ENCODE measurements at regions not wholly inside any gene's neighbourhood (a gene's known extent, or its start where the extent isn't known, plus 50 kb on each side); places are given as distances from the start of the nearest gene placed in this dataset.
"Not testable (repeated sequence)": the region's sequence is repeated elsewhere in the genome, so short reads cannot be mapped to it uniquely, and the experiment has no call there.

DNA sequence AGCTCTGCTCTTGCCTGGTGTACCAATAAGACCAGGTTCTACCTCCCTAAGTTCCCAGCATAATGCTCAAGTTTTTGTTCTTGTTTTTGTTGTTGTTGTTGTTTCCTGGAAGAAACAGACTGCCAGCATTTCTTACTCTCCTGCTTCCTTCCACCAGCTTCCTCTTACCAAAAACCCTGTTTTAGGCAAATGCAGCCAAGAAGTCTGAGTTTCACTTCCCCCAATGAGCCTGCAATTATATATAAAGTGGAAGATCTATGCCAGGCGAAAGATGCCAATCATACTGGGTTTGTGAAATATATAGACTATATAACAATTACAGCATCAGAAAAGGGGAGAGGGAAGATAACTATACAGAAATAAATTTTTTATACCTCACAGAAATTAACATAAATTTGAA lies 931.5 kb upstream of the FAT3 start:
- no peak for DNase-seq

DNA sequence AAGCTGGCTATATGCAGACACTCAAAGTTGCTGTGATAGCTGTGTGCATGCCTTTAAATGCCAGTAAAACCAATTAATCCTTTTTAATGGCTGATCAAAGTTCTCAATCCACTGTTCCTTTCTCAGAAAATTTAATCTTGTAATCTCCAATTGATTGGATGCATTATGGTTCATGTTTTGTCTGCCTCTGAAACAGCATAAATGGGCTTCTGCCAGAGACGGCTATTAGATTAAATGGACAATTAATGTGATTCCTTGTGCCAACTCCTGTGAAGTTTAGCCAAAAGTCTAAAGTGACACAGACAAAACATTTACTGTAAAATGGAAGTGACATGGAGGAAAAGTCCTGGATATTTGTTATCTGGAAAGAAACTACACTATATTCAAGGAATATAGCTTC lies 952.5 kb upstream of the FAT3 start:
- DNase-seq = no peak

DNA sequence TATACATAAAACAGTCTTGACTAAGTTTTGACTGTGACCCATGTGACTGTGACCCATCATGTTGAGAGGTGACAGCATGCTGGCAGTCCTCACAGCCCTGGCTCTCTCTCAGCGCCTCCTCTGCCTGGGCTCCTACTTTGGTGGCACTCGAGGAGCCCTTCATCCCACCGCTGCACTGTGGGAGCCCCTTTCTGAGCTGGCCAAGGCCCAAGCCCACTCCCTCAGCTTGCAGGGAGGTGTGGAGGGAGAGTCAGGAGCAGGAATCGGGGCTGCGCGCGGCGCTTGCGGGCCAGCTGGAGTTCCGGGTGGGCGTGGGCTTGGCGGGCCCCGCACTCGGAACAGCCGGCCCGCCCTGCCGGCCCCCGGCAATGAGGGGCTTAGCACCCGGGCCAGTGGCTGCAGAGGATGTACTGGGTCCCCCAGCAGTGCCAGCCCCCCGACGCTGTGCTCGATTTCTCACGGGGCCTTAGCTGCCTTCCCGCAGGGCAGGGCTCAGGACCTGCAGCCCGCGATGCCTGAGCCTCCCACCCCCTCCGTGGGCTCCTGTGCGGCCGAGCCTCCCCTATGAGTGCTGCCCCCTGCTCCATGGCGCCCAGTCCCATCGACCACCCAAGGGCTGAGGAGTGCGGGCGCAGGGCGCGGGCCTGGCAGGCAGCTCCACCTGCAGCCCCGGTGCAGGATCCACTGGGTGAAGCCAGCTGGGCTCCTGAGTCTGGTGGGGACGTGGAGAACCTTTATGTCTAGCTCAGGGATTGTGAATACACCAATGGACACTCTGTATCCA lies 955.9 kb upstream of the FAT3 start:
- not testable (repeated sequence) for DNase-seq

DNA sequence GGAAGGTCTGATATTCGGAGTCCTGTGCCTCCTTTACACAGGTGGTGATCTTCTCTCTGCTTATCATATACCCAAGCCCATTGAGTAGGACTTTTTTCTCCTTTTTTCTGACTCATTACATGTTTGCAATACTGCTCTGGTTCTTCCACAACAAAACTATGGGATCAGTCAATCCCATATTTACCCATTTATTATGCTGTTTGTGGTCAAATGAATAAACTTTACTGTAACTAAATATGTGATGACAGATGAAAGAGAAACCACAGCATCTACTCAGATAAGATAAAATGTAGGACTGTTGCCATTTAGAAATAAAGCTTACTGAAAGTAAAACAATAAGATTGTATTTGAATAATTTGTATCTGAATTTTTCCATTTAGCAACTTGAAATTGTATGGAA lies 958.7 kb upstream of the FAT3 start:
- DNase-seq = no peak

DNA sequence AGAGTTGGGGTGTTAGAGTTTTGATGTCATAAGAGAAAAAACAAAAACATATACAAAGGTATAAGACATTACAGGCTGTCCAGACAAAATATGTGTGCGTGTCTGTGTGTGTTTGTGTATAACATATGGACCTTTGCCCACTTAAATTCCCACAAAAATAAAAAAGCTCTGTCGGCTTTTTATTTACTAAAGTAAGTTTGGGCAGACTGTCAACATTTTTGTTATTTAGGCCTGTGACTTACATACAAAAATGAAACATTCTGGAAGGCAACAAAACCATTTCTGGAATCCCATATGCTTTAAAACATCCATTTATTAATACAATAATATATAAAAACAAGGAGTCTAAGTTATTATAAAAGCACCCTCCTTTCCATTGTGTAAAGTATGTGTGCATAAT lies 960.1 kb upstream of the FAT3 start:
- no peak for DNase-seq

DNA sequence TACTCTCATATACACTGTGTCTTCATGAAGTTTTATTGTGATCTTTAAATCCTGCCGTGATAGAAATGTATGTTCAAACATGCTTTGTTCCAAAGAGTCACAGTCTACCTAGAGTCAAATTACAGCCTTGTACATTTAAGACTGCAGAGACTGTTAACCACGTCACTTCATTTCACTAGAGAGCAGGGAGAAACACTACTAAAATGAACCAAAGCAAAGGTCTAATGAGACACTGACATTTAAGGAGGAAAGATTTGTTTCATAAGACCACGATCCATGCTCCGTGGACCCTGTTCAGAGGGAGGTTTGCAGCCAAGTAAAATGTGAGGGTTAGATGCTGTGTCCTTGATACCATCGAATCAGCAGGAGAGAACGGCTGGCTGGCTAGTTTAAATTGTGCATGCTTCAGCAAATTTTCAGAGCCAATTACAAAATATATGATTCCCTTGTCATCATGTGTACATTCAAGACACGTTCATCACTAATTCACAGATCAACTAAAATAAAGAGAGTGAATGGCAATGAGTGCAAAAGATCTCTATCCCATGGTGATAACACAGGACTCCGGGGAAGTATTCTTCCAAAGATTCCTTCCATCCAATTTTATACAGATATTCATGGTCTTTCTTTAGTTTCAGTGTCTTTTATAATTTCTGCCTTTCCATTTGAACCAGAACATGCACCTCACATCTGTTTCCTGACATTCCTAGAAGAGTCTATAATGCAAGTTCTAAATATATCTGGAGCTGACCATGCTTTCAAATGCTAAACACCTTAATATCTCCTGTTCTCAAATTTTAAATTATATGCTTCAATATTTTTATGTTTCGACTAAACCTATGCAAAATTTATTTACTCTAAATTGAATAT lies 960.9 kb upstream of the FAT3 start:
- no peak for DNase-seq

DNA sequence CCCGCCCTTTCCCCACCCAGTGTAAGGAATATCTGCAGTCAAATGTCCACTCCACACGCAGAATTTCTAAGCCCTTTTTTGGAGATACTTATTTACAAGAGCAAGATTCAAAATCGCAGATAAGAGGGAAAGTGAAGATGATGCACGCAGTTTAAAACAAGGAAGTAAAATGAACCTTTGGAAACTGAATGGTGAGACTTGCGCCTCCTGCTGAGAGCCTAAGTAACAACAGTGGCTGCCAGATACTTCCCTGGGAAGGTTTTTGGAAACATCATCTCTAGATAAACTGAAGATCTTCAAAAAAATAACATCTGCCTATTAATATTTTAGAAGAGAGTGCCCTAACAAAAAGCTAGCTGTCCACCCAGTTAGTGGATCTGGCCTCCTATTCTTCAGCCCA lies 963.1 kb upstream of the FAT3 start:
- no peak for DNase-seq

DNA sequence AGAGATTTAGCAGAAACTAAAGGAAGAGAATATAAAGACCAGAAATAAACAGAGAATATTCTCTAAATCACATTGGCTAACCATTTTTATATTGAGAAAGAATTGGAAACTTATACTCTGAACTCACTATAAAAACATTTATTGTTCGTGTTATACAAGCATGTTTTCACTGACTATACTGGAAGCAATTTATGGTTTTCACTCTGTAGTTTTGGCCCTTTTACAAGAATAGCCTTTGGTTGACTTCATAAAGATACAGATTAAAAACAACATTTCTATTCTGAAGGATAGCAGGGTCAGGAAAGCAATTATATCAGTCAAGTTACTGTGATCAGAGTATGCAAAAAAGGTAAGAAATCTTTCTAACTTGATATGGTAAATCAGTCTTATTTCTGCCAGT lies 965.7 kb upstream of the FAT3 start:
- no peak for DNase-seq

DNA sequence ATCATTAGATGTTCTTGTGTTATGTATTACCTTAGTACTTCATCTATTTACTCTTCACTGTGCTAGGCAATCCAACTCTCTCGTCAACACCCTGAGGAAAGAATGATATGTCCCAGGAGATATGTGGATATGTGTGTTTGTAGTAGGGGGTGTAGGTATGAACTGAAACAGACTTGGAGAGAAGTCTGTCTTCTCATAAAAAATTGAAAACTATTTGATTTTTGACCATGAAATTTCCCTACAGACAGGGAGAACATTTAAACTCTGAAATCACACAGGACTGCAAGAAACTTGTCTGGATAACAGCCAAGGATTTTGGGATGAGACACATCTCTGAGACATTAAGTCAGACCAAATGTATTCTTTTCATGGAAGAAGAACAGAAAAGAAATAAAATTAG lies 967.0 kb upstream of the FAT3 start:
- no peak for DNase-seq

DNA sequence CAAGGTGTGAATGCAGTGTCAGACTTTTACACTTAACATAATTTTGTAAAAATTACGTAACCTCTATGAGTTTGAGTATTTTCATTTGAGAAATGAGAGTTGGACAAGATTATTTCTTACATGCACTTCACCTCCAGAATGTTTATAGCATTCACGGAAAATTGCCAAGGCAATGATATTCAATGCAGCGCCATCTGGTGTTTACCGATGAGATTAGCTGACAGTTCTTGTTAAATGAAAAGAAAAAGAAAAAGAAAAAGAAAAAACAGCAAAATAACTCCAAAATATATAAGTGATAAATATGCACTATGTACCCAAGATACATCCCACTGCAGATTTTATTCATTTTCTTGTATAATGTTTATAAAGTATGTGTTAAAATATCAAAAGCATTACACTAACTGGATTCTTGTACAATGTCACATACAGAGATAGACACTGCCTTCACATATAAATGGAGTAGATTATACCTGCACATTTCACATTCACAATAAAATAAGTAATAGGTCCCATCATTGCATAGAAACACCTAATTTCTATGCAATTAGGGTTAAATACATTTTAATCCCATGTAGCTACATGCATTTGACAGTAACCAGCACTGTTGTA lies 976.3 kb upstream of the FAT3 start:
- DNase-seq = peak; percentile 15

DNA sequence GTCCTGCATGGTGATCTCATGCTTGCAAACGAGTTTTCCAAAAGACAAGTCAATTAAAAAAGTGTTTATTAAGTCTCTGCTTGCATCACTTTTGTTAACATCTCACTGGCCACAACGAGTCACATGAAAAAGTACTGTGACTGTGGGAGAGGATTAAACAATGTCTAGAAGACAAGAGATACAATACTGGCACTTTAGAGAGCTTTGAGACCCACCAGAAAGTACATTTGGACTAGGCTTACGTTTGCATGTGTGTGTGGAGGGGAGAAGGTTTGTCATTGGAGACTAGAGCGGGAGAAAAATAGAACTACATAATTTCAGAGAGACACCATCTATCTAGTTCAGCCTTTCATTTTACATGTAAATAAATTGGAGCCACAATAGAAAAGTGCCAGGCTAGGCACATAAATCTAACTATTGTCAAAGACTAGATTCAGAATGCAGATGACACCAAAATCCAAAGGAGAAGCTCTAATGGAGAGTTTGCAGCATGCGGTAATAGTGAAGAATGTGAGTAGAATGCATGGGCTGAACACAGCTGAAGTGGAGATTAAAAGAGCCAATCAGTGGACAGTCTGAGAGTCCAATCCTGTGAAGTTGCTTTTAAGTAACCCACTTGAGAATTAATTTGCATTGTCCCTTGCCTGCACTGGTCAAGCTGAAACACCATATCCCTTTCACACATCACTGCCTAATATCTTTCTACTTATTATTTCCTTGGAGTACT lies 977.4 kb upstream of the FAT3 start:
- no peak for DNase-seq

DNA sequence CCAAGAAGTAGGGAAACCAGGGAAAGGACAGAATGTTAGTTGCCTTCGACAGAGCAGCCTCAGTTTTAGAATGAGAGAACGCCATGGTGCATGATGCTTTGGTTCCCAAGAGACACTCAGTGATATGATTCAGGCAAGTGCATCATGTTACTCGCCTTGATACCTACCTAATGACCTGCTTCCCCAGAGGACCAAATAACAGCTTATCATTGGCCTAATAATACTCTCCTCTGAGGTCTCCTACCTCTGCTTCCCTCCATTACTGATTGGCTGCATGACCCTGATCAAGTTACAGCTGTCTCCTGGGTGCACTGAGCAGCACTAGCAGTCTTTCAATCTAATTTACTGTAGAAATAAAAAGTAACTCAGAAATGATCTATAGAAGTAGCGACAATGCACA lies 979.7 kb upstream of the FAT3 start:
- no peak for DNase-seq

DNA sequence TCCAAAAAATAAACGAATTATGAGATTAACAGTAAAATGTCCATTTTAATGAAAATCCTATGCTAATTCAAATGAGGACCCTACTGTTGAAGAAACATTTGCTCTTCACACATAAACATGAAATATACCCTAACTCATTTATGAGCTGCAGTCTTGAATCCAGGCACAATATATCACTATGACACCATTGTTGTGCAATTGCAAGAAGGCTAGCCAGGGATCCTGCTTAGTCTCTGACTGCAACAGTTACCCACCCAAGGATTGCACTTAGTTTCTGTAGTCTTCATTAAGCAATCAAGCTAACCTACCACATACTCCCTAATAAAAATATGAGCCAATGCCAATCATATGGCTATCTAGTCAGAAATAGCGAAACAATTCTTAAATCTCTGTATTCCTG lies 981.0 kb upstream of the FAT3 start:
- DNase-seq = no peak

DNA sequence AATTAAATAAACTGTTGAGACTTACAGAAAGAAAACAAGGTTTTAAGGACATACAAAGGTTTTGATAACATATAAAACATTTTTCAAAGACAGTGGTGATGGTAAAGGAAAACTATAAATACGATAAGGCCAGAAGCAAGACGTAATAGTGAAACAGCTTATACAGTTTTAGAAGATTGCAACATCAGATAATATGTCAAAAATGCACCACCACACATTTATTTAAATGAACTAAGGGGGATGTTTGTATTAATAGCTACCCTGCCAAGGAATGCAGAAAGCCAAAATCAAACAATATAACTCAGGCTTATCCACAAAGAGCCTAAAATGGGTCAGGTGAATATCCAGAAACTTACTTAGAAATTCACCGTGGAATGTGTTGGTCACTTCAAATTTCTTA lies 981.6 kb upstream of the FAT3 start:
- DNase-seq = no peak

DNA sequence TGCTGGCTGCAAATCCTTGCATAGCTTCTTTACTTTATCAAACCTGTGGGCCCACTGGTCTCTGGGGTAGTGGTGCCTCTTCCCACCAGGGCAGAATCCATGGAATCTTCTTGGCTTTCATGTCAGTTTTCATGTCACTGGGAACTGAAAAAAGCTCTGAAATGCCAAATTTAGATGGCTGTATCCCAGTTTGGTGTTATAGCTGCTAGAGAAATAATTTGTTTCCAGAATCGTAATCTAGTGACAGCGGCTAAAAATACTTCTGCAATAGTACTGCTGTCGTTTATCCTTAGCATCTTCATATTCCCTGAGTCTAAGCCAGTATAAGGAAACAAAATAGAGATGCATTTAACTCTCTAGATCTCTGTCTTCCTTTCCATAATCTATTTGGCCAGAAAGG lies 983.4 kb upstream of the FAT3 start:
- DNase-seq = no peak

DNA sequence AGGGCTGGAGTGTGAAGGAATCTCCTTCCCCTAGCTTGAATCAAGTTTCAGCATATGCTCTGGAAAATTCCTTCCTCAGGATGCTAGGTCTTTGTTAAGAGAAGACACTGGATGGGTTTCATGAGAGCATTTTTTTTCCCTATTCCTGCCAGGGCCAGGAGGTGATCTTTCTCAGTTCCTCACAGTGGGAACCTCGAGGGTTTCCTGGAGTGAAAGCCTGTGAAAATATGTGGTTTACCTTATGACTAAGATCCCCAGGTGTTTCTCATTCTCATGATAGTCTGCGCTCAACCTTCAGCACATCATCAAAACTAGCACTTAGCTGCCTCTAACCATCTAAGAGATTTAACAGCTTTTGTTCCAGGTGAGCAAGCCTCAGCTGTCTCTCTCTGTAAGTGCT lies 985.3 kb upstream of the FAT3 start:
- DNase-seq = no peak

DNA sequence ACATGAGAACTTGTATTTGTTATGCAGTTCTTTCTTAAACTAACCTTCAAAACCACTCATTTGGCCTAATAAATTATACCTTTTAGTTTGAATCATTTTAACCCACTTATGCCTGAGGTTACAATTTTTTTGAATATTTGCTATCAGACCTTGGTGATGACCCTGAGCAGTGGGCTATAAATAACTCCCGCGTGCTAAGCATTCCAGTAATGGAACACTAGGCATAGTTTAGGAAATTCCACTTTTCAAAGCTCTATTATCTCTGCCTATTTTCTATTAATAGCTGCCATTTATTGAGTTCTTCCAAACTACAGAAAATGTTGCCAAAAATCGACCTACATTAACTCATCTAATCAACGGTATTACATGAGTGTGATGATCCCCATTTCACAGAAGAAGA lies 993.4 kb upstream of the FAT3 start:
- DNase-seq = no peak

DNA sequence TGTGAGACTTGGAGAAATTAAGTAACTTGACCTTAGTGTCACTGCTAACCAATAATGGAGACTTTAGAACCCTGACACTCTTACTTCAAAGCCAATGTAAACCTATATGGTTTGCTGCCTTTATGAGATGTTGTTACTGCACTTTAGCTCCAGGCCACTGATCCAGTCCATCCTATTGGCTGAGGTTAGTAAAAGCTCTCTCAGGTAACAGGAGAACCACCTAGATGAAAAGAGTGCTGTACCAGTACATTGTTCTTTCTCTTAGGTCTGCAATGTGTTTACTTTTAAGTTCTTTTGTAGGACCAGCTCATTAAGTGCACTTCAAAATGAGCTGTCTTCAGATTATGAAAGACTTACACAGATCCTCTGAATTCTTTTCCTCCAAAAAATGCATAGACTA lies 994.0 kb upstream of the FAT3 start:
- DNase-seq = no peak

DNA sequence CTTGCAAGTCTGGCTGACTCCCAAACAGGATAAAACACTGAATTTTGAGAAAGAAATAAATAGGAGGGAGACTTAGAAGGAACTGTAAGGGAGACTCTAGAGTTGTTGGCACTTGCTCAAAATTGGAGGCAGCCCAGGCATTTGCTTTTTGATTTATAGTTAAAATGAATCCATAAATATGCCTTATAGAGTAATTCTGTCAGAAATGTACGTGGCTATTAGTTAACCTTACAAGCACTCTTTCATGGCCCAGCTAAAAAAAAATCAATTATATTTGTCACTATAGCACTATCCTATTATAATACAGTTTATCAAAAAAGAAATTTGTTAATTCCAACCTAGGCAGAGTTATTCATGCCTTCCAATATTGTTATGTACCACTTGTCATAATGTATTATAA lies 1000.0 kb upstream of the CHORDC1 start:
- no peak for DNase-seq

DNA sequence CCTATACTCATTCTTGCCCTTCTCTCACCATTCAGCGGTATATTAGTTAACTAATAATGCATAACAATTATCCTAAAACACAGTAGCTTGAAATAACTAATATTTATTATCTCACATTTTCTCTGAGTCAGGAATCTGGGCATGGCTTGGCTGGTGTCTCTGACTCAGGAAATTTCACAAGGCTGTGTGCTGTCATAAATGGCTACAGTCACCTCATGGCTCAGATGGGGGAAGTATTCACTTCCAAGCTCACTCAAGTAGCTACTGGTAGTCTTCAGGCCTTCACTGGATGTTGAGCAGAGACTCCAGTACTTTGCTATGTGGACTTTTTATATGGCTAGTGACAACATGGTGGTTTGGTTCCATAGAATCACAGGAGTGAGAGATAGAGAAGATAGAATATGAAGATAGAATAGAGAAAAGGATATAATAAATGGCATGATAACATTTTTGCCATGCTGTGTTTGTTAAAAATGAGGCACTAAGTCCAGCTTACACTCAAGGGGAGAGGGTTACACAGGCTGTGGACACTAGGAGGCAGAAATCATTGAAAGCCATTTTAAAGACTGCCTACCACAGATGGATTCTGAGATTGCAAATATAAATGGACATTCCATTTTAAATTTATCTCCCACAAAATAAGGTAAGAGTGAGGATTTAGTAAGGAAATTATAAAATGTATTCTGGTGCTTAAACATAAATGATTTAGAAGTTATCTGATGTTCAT lies 997.8 kb upstream of the CHORDC1 start:
- no peak for DNase-seq

DNA sequence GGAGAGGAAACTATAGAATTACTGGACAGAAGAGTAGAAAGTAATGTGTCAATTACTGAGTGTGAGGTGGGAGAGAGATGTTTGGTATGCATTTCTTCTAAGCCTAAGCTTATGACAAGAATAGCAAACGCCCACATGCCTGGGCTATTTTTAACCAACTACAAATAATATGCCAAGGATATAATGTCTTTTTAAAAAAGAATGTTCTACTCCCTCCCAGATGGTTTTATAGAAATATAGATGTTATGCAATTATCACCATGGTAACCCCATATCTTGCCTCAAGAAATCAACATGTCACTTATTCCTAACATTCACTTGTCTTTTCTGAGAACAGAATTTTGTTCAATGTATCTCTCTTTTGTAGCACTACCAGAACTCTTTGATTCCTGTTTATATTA lies 996.7 kb upstream of the CHORDC1 start:
- no peak for DNase-seq

DNA sequence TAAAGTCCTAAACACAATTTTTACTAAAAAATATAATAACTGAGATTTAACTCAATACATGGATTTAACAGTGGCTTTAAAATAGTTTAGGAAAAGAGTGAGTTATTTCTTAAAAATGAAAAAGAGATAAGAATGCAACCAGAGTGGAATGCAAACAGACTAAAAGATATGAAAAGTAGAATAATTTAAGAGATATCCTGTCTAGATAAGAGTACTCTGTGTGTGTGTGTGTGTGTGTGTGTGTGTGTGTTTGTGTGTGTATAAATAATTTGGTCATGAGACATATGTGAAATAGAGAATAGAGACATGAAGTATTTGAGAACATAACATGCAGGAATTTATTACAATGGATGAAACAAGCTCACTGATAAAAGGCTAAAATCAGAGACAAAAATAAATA lies 986.9 kb upstream of the CHORDC1 start:
- DNase-seq = no peak

DNA sequence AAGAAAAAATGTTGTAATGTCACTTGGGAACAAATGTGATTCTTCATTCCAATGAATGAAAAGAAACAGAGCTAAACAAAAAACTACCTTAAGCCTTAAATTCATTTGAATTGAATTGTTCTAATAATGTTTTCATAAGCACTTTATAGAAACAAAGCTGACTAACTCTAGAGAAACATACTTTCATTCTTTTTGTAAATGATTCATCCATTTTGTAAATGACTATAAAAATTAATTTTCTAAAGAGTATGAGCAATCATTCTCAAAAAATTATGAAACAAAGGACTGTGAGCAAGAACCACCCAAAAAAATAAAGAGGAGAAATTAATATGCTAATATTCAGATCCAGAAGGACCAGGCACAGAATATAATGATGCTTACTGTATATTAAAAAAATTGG lies 986.5 kb upstream of the CHORDC1 start:
- DNase-seq = no peak

Data from midbrain (tissue), 1 donor.